GM23338 (cell line): ENCODE measurements at regions not wholly inside any gene's neighbourhood (a gene's known extent, or its start where the extent isn't known, plus 50 kb on each side); places are given as distances from the start of the nearest gene placed in this dataset.

Experiments used
- ATAC-seq: fragments of 200-7000 bp; cut with Tn5 transposase; 3 replicates; pipeline ENCODE4 v1.9.1; 2020
- DNase-seq: peaks from one replicate; pipeline ENCODE4 v3.0.0-alpha.2; 2015; ENCODE audit warnings: low spot score
- H2AFZ ChIP-seq: fragments of 200-600 bp; sonication (generic); 2 replicates; pipeline ENCODE4 v1.8.0; 2016; ENCODE audit warnings: antibody characterized with exemption, mild to moderate bottlenecking, moderate library complexity
- H3F3A ChIP-seq: fragments of 200-600 bp; sonication (generic); replicated peaks from 2 replicates; pipeline ENCODE4 v1.8.0; 2017; ENCODE audit warnings: antibody characterized with exemption, mixed run types, low read depth
- H3K27ac ChIP-seq: fragments of 200-600 bp; sonication (generic); 2 replicates; pipeline ENCODE4 v1.6.1; 2016; ENCODE audit warnings: low read depth
- H3K27me3 ChIP-seq: fragments of 200-600 bp; sonication (generic); 2 replicates; pipeline ENCODE4 v1.8.0; 2016; ENCODE audit warnings: mild to moderate bottlenecking, mixed run types, moderate library complexity; ENCODE audit not compliant: insufficient read depth
- H3K36me3 ChIP-seq: fragments of 200-600 bp; sonication (generic); 2 replicates; pipeline ENCODE4 v1.8.0; 2016; ENCODE audit warnings: mild to moderate bottlenecking; ENCODE audit not compliant: insufficient read depth
- H3K4me1 ChIP-seq: fragments of 200-600 bp; sonication (generic); 2 replicates; pipeline ENCODE4 v1.8.0; 2016; ENCODE audit warnings: mild to moderate bottlenecking, moderate library complexity; ENCODE audit not compliant: insufficient read depth
- H3K4me2 ChIP-seq: fragments of 200-600 bp; sonication (generic); 2 replicates; pipeline ENCODE4 v1.7.1; 2017; ENCODE audit warnings: mixed run types
- H3K4me3 ChIP-seq: fragments of 200-600 bp; sonication (generic); 2 replicates; pipeline ENCODE4 v1.6.1; 2016; ENCODE audit warnings: mixed run types
- H3K79me2 ChIP-seq: fragments of 200-600 bp; sonication (generic); replicated peaks from 2 replicates; pipeline ENCODE4 v1.8.0; 2017; ENCODE audit warnings: mild to moderate bottlenecking; ENCODE audit not compliant: insufficient read depth
- H3K9me2 ChIP-seq: fragments of 200-600 bp; sonication (generic); 2 replicates; pipeline ENCODE4 v1.8.0; 2017; ENCODE audit not compliant: insufficient read depth
- H4K20me1 ChIP-seq: fragments of 200-600 bp; sonication (generic); replicated peaks from 2 replicates; pipeline ENCODE4 v1.8.0; 2017; ENCODE audit warnings: mild to moderate bottlenecking; ENCODE audit not compliant: insufficient read depth
- H3K27ac Mint-ChIP-seq: 2 replicates; pipeline ENCODE4 v1.8.0; 2020; ENCODE audit warnings: inconsistent platforms, mild to moderate bottlenecking, moderate library complexity, mixed read lengths
- H3K27me3 Mint-ChIP-seq: 3 replicates; pipeline ENCODE4 v1.8.0; 2022; ENCODE audit warnings: low read depth, mild to moderate bottlenecking, moderate library complexity, mixed read lengths, inconsistent platforms; ENCODE audit not compliant: insufficient read depth, poor library complexity
- H3K36me3 Mint-ChIP-seq: 3 replicates; pipeline ENCODE4 v1.8.0; 2021; ENCODE audit warnings: low read depth, mild to moderate bottlenecking, inconsistent platforms, moderate library complexity, mixed read lengths
- H3K4me1 Mint-ChIP-seq: 3 replicates; pipeline ENCODE4 v1.8.0; 2020; ENCODE audit warnings: mild to moderate bottlenecking, inconsistent platforms, mixed read lengths
- H3K4me3 Mint-ChIP-seq: 3 replicates; pipeline ENCODE4 v1.8.0; 2021; ENCODE audit warnings: moderate library complexity, mild to moderate bottlenecking, inconsistent platforms, mixed read lengths
- H3K9me3 Mint-ChIP-seq: 3 replicates; pipeline ENCODE4 v1.8.0; 2020; ENCODE audit warnings: moderate library complexity, mild to moderate bottlenecking, inconsistent platforms, mixed read lengths
- CREB1 ChIP-seq: fragments of 250-450 bp; sonication (Bioruptor Pico); IDR thresholded peaks from 2 replicates; pipeline ENCODE4 v1.5.0; 2020; ENCODE audit warnings: low read depth, mild to moderate bottlenecking, moderate library complexity
- CTCF ChIP-seq, 2 experiments: fragments of 200-600 bp in 1 of 2; sonication (generic) in 1 of 2; conservative IDR thresholded peaks; 2 replicates each; pipeline versions ENCODE4 v1.5.1 to v1.6.1; 2016 to 2017; ENCODE audit warnings: antibody characterized with exemption in 2 of 2, low read depth in 2 of 2, mild to moderate bottlenecking in 2 of 2, moderate library complexity in 1 of 2
- EZH2 ChIP-seq: fragments of 200-600 bp; sonication (generic); IDR thresholded peaks from one replicate; pipeline ENCODE4 v1.8.0; 2017; ENCODE audit warnings: antibody characterized with exemption, mild to moderate bottlenecking, low read depth; ENCODE audit not compliant: unreplicated experiment
- EZH2phosphoT487 ChIP-seq: fragments of 200-600 bp; sonication (generic); IDR thresholded peaks from one replicate; pipeline ENCODE4 v1.8.1; 2018; ENCODE audit warnings: antibody characterized with exemption; ENCODE audit not compliant: unreplicated experiment
- JUNB ChIP-seq: IDR thresholded peaks from one replicate; pipeline ENCODE4 v1.6.1; 2016; ENCODE audit warnings: antibody characterized with exemption; ENCODE audit not compliant: unreplicated experiment
- REST ChIP-seq: IDR thresholded peaks from one replicate; pipeline ENCODE4 v1.6.1; 2018; ENCODE audit warnings: antibody characterized with exemption; ENCODE audit not compliant: unreplicated experiment
- STAT1 ChIP-seq: IDR thresholded peaks from one replicate; pipeline ENCODE4 v1.6.1; 2016; ENCODE audit warnings: antibody characterized with exemption; ENCODE audit not compliant: unreplicated experiment
- ZNF114 ChIP-seq: fragments of 250-450 bp; sonication (Bioruptor Pico); IDR thresholded peaks from 2 replicates; pipeline ENCODE4 v1.5.0; 2020; ENCODE audit warnings: mild to moderate bottlenecking, moderate library complexity
- ZNF331 ChIP-seq: fragments of 250-450 bp; sonication (Bioruptor Pico); IDR thresholded peaks from 2 replicates; pipeline ENCODE4 v1.5.0; 2020; ENCODE audit warnings: low read depth, mild to moderate bottlenecking, moderate library complexity
- TF ChIP-seq, protein P1 (sequence below): IDR thresholded peaks from 2 replicates; pipeline ENCODE4 v1.6.1; 2016; ENCODE audit warnings: antibody characterized with exemption
- TF ChIP-seq, protein P2 (sequence below): fragments of 250-450 bp; sonication (Bioruptor Pico); IDR thresholded peaks from 2 replicates; pipeline ENCODE4 v1.5.0; 2020; ENCODE audit warnings: mild to moderate bottlenecking, moderate library complexity

GRCh38 chr2:67039058-67039457, 358.1 kb upstream of the ETAA1 start (continued):
- TF ChIP-seq, protein P1, sequence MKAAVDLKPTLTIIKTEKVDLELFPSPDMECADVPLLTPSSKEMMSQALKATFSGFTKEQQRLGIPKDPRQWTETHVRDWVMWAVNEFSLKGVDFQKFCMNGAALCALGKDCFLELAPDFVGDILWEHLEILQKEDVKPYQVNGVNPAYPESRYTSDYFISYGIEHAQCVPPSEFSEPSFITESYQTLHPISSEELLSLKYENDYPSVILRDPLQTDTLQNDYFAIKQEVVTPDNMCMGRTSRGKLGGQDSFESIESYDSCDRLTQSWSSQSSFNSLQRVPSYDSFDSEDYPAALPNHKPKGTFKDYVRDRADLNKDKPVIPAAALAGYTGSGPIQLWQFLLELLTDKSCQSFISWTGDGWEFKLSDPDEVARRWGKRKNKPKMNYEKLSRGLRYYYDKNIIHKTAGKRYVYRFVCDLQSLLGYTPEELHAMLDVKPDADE, result no peak

- H3K27me3 ChIP-seq, result no peaks in the 10 kb centered on the region
- peaks cover 15% of the 10 kb centered on the region; the same call in 1 of the 2 replicates for H3K9me2 ChIP-seq
- Mint-ChIP-seq H3K4me3 (no peak overlapping the region), H3K27me3 (no peaks in the 10 kb centered on the region), H3K9me3 (no peaks in the 10 kb centered on the region), H3K27ac (peak overlapping the region; percentile 20; the same call in 1 of the 2 replicates), H3K36me3 (no peaks in the 10 kb centered on the region), H3K4me1 (peaks cover 10% of the 10 kb centered on the region)
- H3K27ac ChIP-seq, result no peak overlapping the region
- no peak overlapping the region for H3K4me3 ChIP-seq
- no peaks in the 10 kb centered on the region for H3K36me3 ChIP-seq
- no peaks in the 10 kb centered on the region for H3F3A ChIP-seq
- no peaks in the 10 kb centered on the region for H3K4me1 ChIP-seq
- DNase-seq (no peak), ATAC-seq (no peak)
- peak overlapping the region; percentile 33; the same call in 1 of the 2 replicates for H2AFZ ChIP-seq
- no peak overlapping the region for H3K4me2 ChIP-seq
- no peaks in the 10 kb centered on the region for H3K79me2 ChIP-seq
- H4K20me1 ChIP-seq, result no peaks in the 10 kb centered on the region
- no peak for TF ChIP-seq ZNF331 (CRISPR knock-in tag)
- TF ChIP-seq CTCF (conservative IDR thresholded peaks at IDR 0.05; ENCODE audit: low read depth in 2 of 2), result no peak
- TF ChIP-seq STAT1, result no peak
- TF ChIP-seq JUNB, result no peak
- no peak for TF ChIP-seq REST
- no peak for TF ChIP-seq EZH2phosphoT487
- TF ChIP-seq, protein P2, sequence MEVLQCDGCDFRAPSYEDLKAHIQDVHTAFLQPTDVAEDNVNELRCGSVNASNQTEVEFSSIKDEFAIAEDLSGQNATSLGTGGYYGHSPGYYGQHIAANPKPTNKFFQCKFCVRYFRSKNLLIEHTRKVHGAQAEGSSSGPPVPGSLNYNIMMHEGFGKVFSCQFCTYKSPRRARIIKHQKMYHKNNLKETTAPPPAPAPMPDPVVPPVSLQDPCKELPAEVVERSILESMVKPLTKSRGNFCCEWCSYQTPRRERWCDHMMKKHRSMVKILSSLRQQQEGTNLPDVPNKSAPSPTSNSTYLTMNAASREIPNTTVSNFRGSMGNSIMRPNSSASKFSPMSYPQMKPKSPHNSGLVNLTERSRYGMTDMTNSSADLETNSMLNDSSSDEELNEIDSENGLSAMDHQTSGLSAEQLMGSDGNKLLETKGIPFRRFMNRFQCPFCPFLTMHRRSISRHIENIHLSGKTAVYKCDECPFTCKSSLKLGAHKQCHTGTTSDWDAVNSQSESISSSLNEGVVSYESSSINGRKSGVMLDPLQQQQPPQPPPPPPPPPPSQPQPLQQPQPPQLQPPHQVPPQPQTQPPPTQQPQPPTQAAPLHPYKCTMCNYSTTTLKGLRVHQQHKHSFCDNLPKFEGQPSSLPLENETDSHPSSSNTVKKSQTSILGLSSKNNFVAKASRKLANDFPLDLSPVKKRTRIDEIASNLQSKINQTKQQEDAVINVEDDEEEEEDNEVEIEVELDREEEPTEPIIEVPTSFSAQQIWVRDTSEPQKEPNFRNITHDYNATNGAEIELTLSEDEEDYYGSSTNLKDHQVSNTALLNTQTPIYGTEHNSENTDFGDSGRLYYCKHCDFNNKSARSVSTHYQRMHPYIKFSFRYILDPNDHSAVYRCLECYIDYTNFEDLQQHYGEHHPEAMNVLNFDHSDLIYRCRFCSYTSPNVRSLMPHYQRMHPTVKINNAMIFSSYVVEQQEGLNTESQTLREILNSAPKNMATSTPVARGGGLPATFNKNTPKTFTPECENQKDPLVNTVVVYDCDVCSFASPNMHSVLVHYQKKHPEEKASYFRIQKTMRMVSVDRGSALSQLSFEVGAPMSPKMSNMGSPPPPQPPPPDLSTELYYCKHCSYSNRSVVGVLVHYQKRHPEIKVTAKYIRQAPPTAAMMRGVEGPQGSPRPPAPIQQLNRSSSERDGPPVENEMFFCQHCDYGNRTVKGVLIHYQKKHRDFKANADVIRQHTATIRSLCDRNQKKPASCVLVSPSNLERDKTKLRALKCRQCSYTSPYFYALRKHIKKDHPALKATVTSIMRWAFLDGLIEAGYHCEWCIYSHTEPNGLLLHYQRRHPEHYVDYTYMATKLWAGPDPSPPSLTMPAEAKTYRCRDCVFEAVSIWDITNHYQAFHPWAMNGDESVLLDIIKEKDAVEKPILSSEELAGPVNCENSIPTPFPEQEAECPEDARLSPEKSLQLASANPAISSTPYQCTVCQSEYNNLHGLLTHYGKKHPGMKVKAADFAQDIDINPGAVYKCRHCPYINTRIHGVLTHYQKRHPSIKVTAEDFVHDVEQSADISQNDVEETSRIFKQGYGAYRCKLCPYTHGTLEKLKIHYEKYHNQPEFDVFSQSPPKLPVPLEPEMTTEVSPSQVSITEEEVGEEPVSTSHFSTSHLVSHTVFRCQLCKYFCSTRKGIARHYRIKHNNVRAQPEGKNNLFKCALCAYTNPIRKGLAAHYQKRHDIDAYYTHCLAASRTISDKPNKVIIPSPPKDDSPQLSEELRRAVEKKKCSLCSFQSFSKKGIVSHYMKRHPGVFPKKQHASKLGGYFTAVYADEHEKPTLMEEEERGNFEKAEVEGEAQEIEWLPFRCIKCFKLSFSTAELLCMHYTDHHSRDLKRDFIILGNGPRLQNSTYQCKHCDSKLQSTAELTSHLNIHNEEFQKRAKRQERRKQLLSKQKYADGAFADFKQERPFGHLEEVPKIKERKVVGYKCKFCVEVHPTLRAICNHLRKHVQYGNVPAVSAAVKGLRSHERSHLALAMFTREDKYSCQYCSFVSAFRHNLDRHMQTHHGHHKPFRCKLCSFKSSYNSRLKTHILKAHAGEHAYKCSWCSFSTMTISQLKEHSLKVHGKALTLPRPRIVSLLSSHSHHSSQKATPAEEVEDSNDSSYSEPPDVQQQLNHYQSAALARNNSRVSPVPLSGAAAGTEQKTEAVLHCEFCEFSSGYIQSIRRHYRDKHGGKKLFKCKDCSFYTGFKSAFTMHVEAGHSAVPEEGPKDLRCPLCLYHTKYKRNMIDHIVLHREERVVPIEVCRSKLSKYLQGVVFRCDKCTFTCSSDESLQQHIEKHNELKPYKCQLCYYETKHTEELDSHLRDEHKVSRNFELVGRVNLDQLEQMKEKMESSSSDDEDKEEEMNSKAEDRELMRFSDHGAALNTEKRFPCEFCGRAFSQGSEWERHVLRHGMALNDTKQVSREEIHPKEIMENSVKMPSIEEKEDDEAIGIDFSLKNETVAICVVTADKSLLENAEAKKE (CRISPR knock-in tag), result no peak
- TF ChIP-seq, protein P1, result no peak
- TF ChIP-seq CREB1, result no peak
- TF ChIP-seq EZH2, result no peak
- no peak for TF ChIP-seq ZNF114 (CRISPR knock-in tag)
Observed at GRCh38 chr2:67039517-67040103, 357.5 kb upstream of the ETAA1 start.
